Fibroblast of mammary gland (primary cell): ENCODE measurements at regions not wholly inside any gene's neighbourhood (a gene's known extent, or its start where the extent isn't known, plus 50 kb on each side); places are given as distances from the start of the nearest gene placed in this dataset.

Experiments used
- DNase-seq: peaks from one replicate; pipeline ENCODE4 v3.0.0-alpha.2; 2010; ENCODE audit warnings: low read depth
- H3K4me3 ChIP-seq: 2 replicates; pipeline ENCODE4 v1.5.1; 2011; ENCODE audit warnings: low read depth, mild to moderate bottlenecking, low read length, moderate library complexity; ENCODE audit not compliant: control insufficient read depth
- CTCF ChIP-seq: conservative IDR thresholded peaks from 2 replicates; pipeline ENCODE4 v1.5.1; 2011; ENCODE audit warnings: low read depth, low read length, inconsistent platforms; ENCODE audit not compliant: control insufficient read depth, insufficient read depth

- no peak for TF ChIP-seq CTCF
- H3K4me3 ChIP-seq = no peak overlapping the region
- no peak for DNase-seq
These were observed 510.9 kb upstream of the MGMT start for GRCh38 chr10:128956149-128956548.

GRCh38 chr10:128957221-128957620, 509.8 kb upstream of the MGMT start:
- TF ChIP-seq CTCF = no peak
- no peak for DNase-seq

DNA sequence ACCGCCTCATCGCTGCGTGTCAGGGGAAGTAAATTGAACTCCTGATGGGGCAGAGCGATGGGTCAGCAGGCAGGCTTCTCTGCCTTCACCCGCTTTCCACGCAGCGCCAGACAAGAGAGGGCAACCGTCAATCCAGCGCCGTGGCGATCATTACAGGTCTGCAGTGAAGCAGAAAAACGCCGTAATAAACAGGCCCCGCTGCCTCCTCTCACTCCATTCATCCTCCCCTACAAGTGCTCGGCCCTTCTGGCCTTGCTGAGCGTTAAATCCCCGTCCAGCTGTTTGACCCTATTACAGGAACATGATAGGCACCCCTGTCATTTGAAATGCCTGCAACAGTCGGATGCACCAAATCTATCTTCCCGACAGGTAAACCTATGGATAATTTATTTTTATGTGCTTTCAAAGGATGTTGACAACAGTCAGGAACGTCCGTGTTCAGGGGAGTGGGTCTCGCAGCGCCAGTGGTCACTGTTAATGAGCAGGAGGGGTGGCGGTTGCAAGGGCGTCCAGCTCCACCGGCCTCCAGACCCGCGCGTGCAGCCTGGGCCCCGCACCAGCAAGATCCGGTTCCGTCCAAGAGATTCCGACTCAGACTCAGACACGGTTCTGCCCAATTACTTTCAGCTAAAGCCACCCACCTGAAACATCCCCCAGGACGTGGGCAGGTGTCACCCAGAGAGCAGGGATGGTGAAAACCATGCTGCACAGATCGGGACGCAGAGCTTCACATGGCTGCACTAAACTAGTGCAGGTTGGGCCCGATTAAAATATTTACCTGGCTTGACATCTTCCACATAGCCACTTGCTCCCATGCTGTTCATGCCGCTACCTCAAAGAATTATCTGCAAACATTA, 508.0 kb upstream of the MGMT start:
- no peak for DNase-seq
- no peak overlapping the region for H3K4me3 ChIP-seq
- no peak for TF ChIP-seq CTCF

More at GRCh38 chr10:128957221-128957620, 509.8 kb upstream of the MGMT start:
- H3K4me3 ChIP-seq = no peak overlapping the region

- no peak overlapping the region for H3K4me3 ChIP-seq
- no peak for TF ChIP-seq CTCF
- DNase-seq = no peak
These were observed 507.3 kb upstream of the MGMT start for GRCh38 chr10:128959746-128960145.

DNA sequence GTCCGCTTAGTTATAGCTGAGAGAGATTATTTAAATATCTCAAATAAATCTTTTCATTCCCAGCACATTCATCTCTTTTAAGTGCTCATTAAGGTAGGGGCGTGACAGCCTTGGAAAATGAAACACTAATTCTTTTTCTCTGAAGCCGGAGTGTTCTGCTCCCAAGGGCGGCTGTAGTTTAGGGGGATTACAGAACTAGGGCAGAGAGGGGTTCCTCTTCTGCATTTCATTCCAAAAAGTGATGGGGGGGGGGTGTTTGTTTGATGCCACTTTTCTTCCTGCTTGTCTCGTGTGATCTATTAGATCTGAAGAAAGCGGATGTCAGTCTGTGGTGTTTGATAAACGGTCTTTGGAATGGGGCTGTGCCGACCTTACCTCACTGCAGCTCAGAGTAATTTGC, 506.5 kb upstream of the MGMT start:
- no peak overlapping the region for H3K4me3 ChIP-seq
- no peak for TF ChIP-seq CTCF
- DNase-seq = no peak

GRCh38 chr10:128962182-128962581, 504.9 kb upstream of the MGMT start:
- DNase-seq = no peak
- TF ChIP-seq CTCF = no peak
- no peak overlapping the region for H3K4me3 ChIP-seq
